ENCODE measurements at regions not wholly inside any gene's neighbourhood (a gene's known extent, or its start where the extent isn't known, plus 50 kb on each side); places are given as distances from the start of the nearest gene placed in this dataset.

DNA sequence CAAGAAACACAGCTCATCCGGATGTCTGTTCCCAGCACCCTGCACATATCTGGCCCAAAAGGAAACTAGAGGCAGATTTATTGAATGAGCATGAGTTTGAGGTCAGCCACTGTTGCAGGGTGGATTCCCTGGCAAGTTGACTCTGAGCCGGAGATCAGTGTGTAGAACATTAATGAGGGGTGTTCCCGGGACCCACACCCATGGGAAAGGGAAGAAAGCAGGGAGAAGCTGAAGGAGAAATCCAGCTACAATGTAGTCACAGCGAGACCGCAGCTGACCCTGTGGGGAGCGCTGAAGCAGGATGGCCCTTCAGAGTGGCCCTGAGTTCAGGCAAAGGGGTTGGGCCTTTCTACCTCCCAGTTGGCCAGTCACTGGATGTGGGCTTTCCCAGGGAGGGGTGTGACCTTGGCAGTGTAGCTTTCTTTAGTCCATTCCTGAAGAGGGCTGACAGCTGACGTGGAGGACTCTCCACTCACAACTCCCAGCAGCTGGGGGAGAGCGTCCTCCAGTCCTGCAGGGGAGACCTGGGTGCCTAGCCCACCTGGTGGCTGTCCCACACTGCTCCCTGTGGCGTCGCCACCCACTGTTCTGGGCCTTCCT, 324.2 kb upstream of the ZMIZ1 start:
- TF ChIP-seq, protein P1, sequence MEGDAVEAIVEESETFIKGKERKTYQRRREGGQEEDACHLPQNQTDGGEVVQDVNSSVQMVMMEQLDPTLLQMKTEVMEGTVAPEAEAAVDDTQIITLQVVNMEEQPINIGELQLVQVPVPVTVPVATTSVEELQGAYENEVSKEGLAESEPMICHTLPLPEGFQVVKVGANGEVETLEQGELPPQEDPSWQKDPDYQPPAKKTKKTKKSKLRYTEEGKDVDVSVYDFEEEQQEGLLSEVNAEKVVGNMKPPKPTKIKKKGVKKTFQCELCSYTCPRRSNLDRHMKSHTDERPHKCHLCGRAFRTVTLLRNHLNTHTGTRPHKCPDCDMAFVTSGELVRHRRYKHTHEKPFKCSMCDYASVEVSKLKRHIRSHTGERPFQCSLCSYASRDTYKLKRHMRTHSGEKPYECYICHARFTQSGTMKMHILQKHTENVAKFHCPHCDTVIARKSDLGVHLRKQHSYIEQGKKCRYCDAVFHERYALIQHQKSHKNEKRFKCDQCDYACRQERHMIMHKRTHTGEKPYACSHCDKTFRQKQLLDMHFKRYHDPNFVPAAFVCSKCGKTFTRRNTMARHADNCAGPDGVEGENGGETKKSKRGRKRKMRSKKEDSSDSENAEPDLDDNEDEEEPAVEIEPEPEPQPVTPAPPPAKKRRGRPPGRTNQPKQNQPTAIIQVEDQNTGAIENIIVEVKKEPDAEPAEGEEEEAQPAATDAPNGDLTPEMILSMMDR (IDR thresholded peaks at IDR 0.05): no peak
- no peak for TF ChIP-seq POLR2A (IDR thresholded peaks at IDR 0.05)

Data from right lobe of liver (tissue), 4 donors.